Anterior cingulate cortex (tissue), 58 donors: ENCODE measurements at regions not wholly inside any gene's neighbourhood (a gene's known extent, or its start where the extent isn't known, plus 50 kb on each side); places are given as distances from the start of the nearest gene placed in this dataset.
"Not testable (repeated sequence)": the region's sequence is repeated elsewhere in the genome, so short reads cannot be mapped to it uniquely, and the experiment has no call there.

Experiments used
- DNase-seq, 58 donors: peaks; one replicate each; lab custom pipeline; 2025; lab: John Stamatoyannopoulos, UW

GRCh38 chr5:44051591-44051990 lies 337.6 kb downstream of the FGF10 start:
- no peak for DNase-seq

GRCh38 chr5:44048276-44048984 lies 340.8 kb downstream of the FGF10 start:
- no peak for DNase-seq

- no peak for DNase-seq
Observed at GRCh38 chr5:44046619-44047364, 342.4 kb downstream of the FGF10 start.

- not testable (repeated sequence) for DNase-seq
Observed at GRCh38 chr5:44044549-44044948, 344.7 kb downstream of the FGF10 start.

- DNase-seq = no peak
Observed at GRCh38 chr5:44028226-44028625, 361.0 kb downstream of the FGF10 start.

- no peak for DNase-seq
Observed at GRCh38 chr5:44022622-44023021, 366.6 kb downstream of the FGF10 start.

- DNase-seq = no peak
Observed at GRCh38 chr5:44011518-44011917, 377.7 kb downstream of the FGF10 start.

GRCh38 chr5:44002381-44002901 lies 386.8 kb downstream of the FGF10 start:
- DNase-seq = no peak

GRCh38 chr5:44001675-44002380 lies 387.4 kb downstream of the FGF10 start:
- DNase-seq = no peak

- DNase-seq = no peak
Observed at GRCh38 chr5:44001236-44001635, 388.0 kb downstream of the FGF10 start.

- no peak for DNase-seq
Observed at GRCh38 chr5:43997647-43998272, 391.5 kb downstream of the FGF10 start.

- DNase-seq = no peak
Observed at GRCh38 chr5:43996221-43996620, 393.0 kb downstream of the FGF10 start.

- DNase-seq = no peak
Observed at GRCh38 chr5:43994352-43994708, 391.4 kb downstream of the NNT start.

- no peak for DNase-seq
Observed at GRCh38 chr5:43993634-43994351, 390.8 kb downstream of the NNT start.

GRCh38 chr5:43985411-43985810 lies 382.4 kb downstream of the NNT start:
- DNase-seq = no peak

- no peak for DNase-seq
Observed at GRCh38 chr5:43981556-43981955, 378.6 kb downstream of the NNT start.

- DNase-seq = no peak
Observed at GRCh38 chr5:43973908-43974307, 370.9 kb downstream of the NNT start.

- DNase-seq = no peak
Observed at GRCh38 chr5:43973318-43973717, 370.3 kb downstream of the NNT start.

- no peak for DNase-seq
Observed at GRCh38 chr5:43967165-43967564, 364.2 kb downstream of the NNT start.

GRCh38 chr5:43959144-43959543 lies 356.2 kb downstream of the NNT start:
- DNase-seq = no peak
